GM12878 (cell line): ENCODE measurements at regions not wholly inside any gene's neighbourhood (a gene's known extent, or its start where the extent isn't known, plus 50 kb on each side); places are given as distances from the start of the nearest gene placed in this dataset.

Experiments used
- ATAC-seq: fragments of 200-7000 bp; cut with Tn5 transposase; 3 replicates; pipeline ENCODE4 v1.9.1; 2020; ENCODE audit warnings: mild to moderate bottlenecking, moderate library complexity
- BruUV-seq: library from RNA; stranded (reverse); fragments of 400-500 nt; replicated peaks from 2 replicates; lab custom pipeline; 2021; lab: Mats Ljungman, UMichigan
- CTCF ChIA-PET: fragments of 300-600 bp; sonication (Branson Sonifier 250); formaldehyde crosslinking; extraction: SDS; loops from one replicate; lab custom pipeline; 2021; ENCODE audit warnings: inconsistent platforms; lab: Yijun Ruan, JAX
- POLR2A ChIA-PET: fragments of 350-600 bp; formaldehyde crosslinking; extraction: SDS; loops from one replicate; lab custom pipeline; 2021; ENCODE audit warnings: inconsistent platforms; lab: Charles Lee
- RAD21 ChIA-PET: fragments of 300-600 bp; sonication (Branson Sonifier 250); formaldehyde crosslinking; loops from one replicate; lab custom pipeline; 2023; ENCODE audit warnings: antibody characterized with exemption; ENCODE audit not compliant: unreplicated experiment; lab: Charles Lee
- SMC1A ChIA-PET: fragments of 300-600 bp; sonication (Branson Sonifier 250); formaldehyde crosslinking; loops from one replicate; lab custom pipeline; 2023; ENCODE audit not compliant: unreplicated experiment, uncharacterized antibody; lab: Charles Lee
- DNase-seq: peaks from one replicate; pipeline ENCODE4 v3.0.0-alpha.2; 2011; ENCODE audit warnings: low read depth, low spot score
- FAIRE-seq: peaks from 3 replicates; lab custom pipeline; 2011; peaks lifted over from hg19 to GRCh38; lab: Jason Lieb, UNC
- H2AFZ ChIP-seq: 2 replicates; pipeline ENCODE4 v1.6.0; 2011; ENCODE audit warnings: low read depth, low read length, control low read depth; ENCODE audit not compliant: control insufficient read depth
- H3K27ac ChIP-seq: 2 replicates; pipeline ENCODE4 v1.5.1; 2011; ENCODE audit warnings: control low read depth; ENCODE audit not compliant: control insufficient read depth, insufficient read depth
- H3K27me3 ChIP-seq, 2 experiments: replicated peaks in 1 of 2; 2 replicates each; pipeline versions ENCODE4 v1.6.0 to v1.6.1; 2011; ENCODE audit warnings: low read length in 1 of 2; ENCODE audit not compliant: control insufficient read depth in 2 of 2, insufficient read depth in 2 of 2
- H3K36me3 ChIP-seq, 2 experiments: 2 replicates each; pipeline ENCODE4 v1.5.1; 2011; ENCODE audit warnings: low read length in 1 of 2; ENCODE audit not compliant: control insufficient read depth in 2 of 2, insufficient read depth in 2 of 2
- H3K4me1 ChIP-seq: 2 replicates; pipeline ENCODE4 v1.6.1; 2011; ENCODE audit warnings: mild to moderate bottlenecking, low read length, moderate library complexity, mixed read lengths; ENCODE audit not compliant: control insufficient read depth, insufficient read depth
- H3K4me2 ChIP-seq: 2 replicates; pipeline ENCODE4 v1.6.0; 2011; ENCODE audit warnings: control low read depth; ENCODE audit not compliant: control insufficient read depth, insufficient read depth
- H3K4me3 ChIP-seq: fragments of 200-600 bp; sonication (generic); 2 replicates; pipeline ENCODE4 v1.5.1; 2016
- H3K79me2 ChIP-seq: 2 replicates; pipeline ENCODE4 v1.6.0; 2011; ENCODE audit warnings: low read length; ENCODE audit not compliant: control insufficient read depth, insufficient read depth
- H3K9ac ChIP-seq: 2 replicates; pipeline ENCODE4 v1.8.0; 2011; ENCODE audit warnings: low read length, control low read depth, mixed read lengths; ENCODE audit not compliant: control insufficient read depth, insufficient read depth
- H3K9me3 ChIP-seq: replicated peaks from 3 replicates; pipeline ENCODE4 v1.5.1; 2011; ENCODE audit warnings: mild to moderate bottlenecking, low read length; ENCODE audit not compliant: control insufficient read depth, insufficient read depth
- H4K20me1 ChIP-seq: 2 replicates; pipeline ENCODE4 v1.6.0; 2011; ENCODE audit not compliant: control insufficient read depth, insufficient read depth
- ATF7 ChIP-seq: fragments of 450-650 bp; IDR thresholded peaks from 2 replicates; pipeline ENCODE4 v1.6.1; 2016; ENCODE audit warnings: low read depth, mild to moderate bottlenecking
- NRF1 ChIP-seq: conservative IDR thresholded peaks from 2 replicates; pipeline ENCODE4 v1.6.1; 2011; ENCODE audit warnings: mild to moderate bottlenecking, low read depth, low read length, improper control_type of control experiment
- SMAD5 ChIP-seq: IDR thresholded peaks from 2 replicates; pipeline ENCODE4 v1.6.1; 2016; ENCODE audit warnings: antibody characterized with exemption, low read depth
- SREBF1 ChIP-seq: IDR thresholded peaks from 2 replicates; pipeline ENCODE4 v1.6.1; 2012; ENCODE audit warnings: mild to moderate bottlenecking, low read length
- WGBS: methylation state at CpG from one replicate; pipeline ENCODE4 v1.1.6; 2016; ENCODE audit warnings: low lambda C conversion rate; ENCODE audit not compliant: insufficient replicate concordance, insufficient coverage; ENCODE audit errors: missing lambda C conversion rate; 5-methylcytosine and 5-hydroxymethylcytosine counted together
- in situ Hi-C: fragments of 300-500 bp; cut with MboI; formaldehyde crosslinking; loops from 9 replicates; pipeline ENCODE4 v1.14.3; 2018; ENCODE audit warnings: mixed read lengths
- intact Hi-C: fragments of 100-400 bp; cut with micrococcal nuclease; formaldehyde crosslinking; loops from one replicate; pipeline ENCODE4 v1.14.2; 2022; ENCODE audit not compliant: unreplicated experiment
- TF ChIP-seq, protein P1 (sequence below): fragments of 450-650 bp; IDR thresholded peaks from 2 replicates; pipeline ENCODE4 v1.6.1; 2017; ENCODE audit warnings: borderline replicate concordance
- TF ChIP-seq, protein P2 (sequence below): fragments of 450-650 bp; IDR thresholded peaks from 2 replicates; pipeline ENCODE4 v1.6.1; 2016; ENCODE audit warnings: mild to moderate bottlenecking, moderate library complexity, borderline replicate concordance
- TF ChIP-seq, protein P3 (sequence below): fragments of 450-650 bp; IDR thresholded peaks from 2 replicates; pipeline ENCODE4 v1.6.1; 2017; ENCODE audit warnings: mild to moderate bottlenecking, low read depth, inconsistent platforms; ENCODE audit not compliant: poor library complexity, severe bottlenecking

- TF ChIP-seq SREBF1: no peak
- no peak for TF ChIP-seq SMAD5
Observed at GRCh38 chr4:173839865-173840264, 309.8 kb upstream of the HAND2 start (continued).

DNA sequence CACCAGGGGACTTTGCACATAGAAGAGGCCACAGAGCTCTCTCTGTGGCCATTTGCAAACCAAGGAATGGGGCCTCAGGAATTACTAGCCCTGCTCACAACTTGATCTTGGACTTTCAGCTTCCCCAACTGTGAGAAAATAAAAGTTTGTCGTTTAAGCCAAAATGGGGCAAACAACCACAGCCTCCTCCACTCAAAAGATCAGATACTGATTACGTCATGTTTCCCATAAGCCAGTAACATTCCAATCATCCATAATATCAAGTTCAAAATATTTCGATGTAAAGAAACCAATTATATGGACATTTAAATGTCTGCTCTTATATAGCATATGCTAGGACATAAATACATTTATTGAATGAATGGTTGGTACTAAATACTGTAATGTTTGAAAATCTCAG, 307.5 kb upstream of the HAND2 start:
- Histone ChIP-seq H3K9me3 (no peaks in the 10 kb centered on the region), H3K36me3 (no peaks in the 10 kb centered on the region), H3K9ac (no peak overlapping the region), H3K27me3 (no peaks in the 10 kb centered on the region), H3K4me2 (no peak overlapping the region), H4K20me1 (no peaks in the 10 kb centered on the region), H3K4me1 (no peaks in the 10 kb centered on the region), H3K27ac (no peak overlapping the region), H2AFZ (no peak overlapping the region), H3K4me3 (no peak overlapping the region), H3K79me2 (no peaks in the 10 kb centered on the region)
- ChIA-PET CTCF (interaction anchor here (0.7 kb wide), 1 partner anchor 536 kb away, joined by 3 read pairs; no protein-coding TSS in a partner anchor), RAD21 (no interaction called here), SMC1A (no interaction called here), POLR2A (no interaction called here)
- BruUV-seq: no TSS peak
- no peak for DNase-seq
- TF ChIP-seq NRF1 (no peak), ATF7 (peak; percentile 27; the same call in 1 of the 2 replicates)
- 14% methylated on average over 3 of the region's 3 CpGs for WGBS
- in situ Hi-C loops: no loop called here
- ATAC-seq: no peak
- no peak for FAIRE-seq
- intact Hi-C loops: no loop called here

- POLR2A ChIA-PET: no interaction called here
- TF ChIP-seq, protein P1, sequence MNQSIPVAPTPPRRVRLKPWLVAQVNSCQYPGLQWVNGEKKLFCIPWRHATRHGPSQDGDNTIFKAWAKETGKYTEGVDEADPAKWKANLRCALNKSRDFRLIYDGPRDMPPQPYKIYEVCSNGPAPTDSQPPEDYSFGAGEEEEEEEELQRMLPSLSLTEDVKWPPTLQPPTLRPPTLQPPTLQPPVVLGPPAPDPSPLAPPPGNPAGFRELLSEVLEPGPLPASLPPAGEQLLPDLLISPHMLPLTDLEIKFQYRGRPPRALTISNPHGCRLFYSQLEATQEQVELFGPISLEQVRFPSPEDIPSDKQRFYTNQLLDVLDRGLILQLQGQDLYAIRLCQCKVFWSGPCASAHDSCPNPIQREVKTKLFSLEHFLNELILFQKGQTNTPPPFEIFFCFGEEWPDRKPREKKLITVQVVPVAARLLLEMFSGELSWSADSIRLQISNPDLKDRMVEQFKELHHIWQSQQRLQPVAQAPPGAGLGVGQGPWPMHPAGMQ: no peak
- TF ChIP-seq, protein P2, sequence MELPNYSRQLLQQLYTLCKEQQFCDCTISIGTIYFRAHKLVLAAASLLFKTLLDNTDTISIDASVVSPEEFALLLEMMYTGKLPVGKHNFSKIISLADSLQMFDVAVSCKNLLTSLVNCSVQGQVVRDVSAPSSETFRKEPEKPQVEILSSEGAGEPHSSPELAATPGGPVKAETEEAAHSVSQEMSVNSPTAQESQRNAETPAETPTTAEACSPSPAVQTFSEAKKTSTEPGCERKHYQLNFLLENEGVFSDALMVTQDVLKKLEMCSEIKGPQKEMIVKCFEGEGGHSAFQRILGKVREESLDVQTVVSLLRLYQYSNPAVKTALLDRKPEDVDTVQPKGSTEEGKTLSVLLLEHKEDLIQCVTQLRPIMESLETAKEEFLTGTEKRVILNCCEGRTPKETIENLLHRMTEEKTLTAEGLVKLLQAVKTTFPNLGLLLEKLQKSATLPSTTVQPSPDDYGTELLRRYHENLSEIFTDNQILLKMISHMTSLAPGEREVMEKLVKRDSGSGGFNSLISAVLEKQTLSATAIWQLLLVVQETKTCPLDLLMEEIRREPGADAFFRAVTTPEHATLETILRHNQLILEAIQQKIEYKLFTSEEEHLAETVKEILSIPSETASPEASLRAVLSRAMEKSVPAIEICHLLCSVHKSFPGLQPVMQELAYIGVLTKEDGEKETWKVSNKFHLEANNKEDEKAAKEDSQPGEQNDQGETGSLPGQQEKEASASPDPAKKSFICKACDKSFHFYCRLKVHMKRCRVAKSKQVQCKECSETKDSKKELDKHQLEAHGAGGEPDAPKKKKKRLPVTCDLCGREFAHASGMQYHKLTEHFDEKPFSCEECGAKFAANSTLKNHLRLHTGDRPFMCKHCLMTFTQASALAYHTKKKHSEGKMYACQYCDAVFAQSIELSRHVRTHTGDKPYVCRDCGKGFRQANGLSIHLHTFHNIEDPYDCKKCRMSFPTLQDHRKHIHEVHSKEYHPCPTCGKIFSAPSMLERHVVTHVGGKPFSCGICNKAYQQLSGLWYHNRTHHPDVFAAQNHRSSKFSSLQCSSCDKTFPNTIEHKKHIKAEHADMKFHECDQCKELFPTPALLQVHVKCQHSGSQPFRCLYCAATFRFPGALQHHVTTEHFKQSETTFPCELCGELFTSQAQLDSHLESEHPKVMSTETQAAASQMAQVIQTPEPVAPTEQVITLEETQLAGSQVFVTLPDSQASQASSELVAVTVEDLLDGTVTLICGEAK: no peak
- TF ChIP-seq, protein P3, sequence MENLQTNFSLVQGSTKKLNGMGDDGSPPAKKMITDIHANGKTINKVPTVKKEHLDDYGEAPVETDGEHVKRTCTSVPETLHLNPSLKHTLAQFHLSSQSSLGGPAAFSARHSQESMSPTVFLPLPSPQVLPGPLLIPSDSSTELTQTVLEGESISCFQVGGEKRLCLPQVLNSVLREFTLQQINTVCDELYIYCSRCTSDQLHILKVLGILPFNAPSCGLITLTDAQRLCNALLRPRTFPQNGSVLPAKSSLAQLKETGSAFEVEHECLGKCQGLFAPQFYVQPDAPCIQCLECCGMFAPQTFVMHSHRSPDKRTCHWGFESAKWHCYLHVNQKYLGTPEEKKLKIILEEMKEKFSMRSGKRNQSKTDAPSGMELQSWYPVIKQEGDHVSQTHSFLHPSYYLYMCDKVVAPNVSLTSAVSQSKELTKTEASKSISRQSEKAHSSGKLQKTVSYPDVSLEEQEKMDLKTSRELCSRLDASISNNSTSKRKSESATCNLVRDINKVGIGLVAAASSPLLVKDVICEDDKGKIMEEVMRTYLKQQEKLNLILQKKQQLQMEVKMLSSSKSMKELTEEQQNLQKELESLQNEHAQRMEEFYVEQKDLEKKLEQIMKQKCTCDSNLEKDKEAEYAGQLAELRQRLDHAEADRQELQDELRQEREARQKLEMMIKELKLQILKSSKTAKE: no peak
- TF ChIP-seq, all 136 proteins: peak for 0
- Histone ChIP-seq H3K27me3 (no peaks in the 10 kb centered on the region), H2AFZ (no peak overlapping the region), H3K4me3 (no peak overlapping the region), H3K9ac (no peak overlapping the region), H3K27ac (no peak overlapping the region), H3K9me3 (no peaks in the 10 kb centered on the region), H3K4me1 (no peaks in the 10 kb centered on the region), H3K4me2 (no peak overlapping the region), H3K36me3 (no peaks in the 10 kb centered on the region), H4K20me1 (no peaks in the 10 kb centered on the region), H3K79me2 (no peaks in the 10 kb centered on the region)
- ChIA-PET CTCF (no interaction called here), SMC1A (no interaction called here), RAD21 (no interaction called here)
- in situ Hi-C loops (no loop called here), intact Hi-C loops (no loop called here)
- no peak for FAIRE-seq
- WGBS: 9% methylated on average over 4 of the region's 4 CpGs
- ATAC-seq: no peak
- no peak for DNase-seq
- BruUV-seq: no TSS peak
Observed at GRCh38 chr4:173835903-173836302, 305.9 kb upstream of the HAND2 start.
